WTC11 (cell line): ENCODE measurements at regions not wholly inside any gene's neighbourhood (a gene's known extent, or its start where the extent isn't known, plus 50 kb on each side); places are given as distances from the start of the nearest gene placed in this dataset.

ENCODE experiments used
- ATF2 ChIP-seq: sonication (generic); formaldehyde crosslinking; IDR thresholded peaks from 2 replicates; pipeline ENCODE4 v1.8.1; 2022; ENCODE audit warnings: low read depth, missing genetic modification reagents, borderline replicate concordance
- CREB1 ChIP-seq: sonication (generic); formaldehyde crosslinking; IDR thresholded peaks from 2 replicates; pipeline ENCODE4 v1.8.0; 2023; ENCODE audit warnings: mild to moderate bottlenecking, missing genetic modification reagents
- CTCF ChIP-seq: fragments of 200-600 bp; IDR thresholded peaks from 2 replicates; pipeline ENCODE4 v1.8.0; 2022; ENCODE audit warnings: antibody characterized with exemption
- MAX ChIP-seq: sonication (generic); formaldehyde crosslinking; IDR thresholded peaks from 2 replicates; pipeline ENCODE4 v1.8.0; 2022; ENCODE audit warnings: mild to moderate bottlenecking, missing genetic modification reagents
- TCF7 ChIP-seq: sonication (generic); formaldehyde crosslinking; IDR thresholded peaks from 2 replicates; pipeline ENCODE4 v1.8.0; 2022; ENCODE audit warnings: mild to moderate bottlenecking, low read depth, missing genetic modification reagents, moderate library complexity
- TEAD1 ChIP-seq: sonication (generic); formaldehyde crosslinking; IDR thresholded peaks from 2 replicates; pipeline ENCODE4 v1.8.0; 2022; ENCODE audit warnings: mild to moderate bottlenecking, missing genetic modification reagents
- TP53 ChIP-seq: sonication (generic); formaldehyde crosslinking; IDR thresholded peaks from 2 replicates; pipeline ENCODE4 v1.8.1; 2023; ENCODE audit warnings: mild to moderate bottlenecking, missing genetic modification reagents
- USF1 ChIP-seq: sonication (generic); formaldehyde crosslinking; IDR thresholded peaks from 2 replicates; pipeline ENCODE4 v1.8.0; 2022; ENCODE audit warnings: mild to moderate bottlenecking, missing genetic modification reagents

- TF ChIP-seq TCF7 (CRISPR knock-in tag) (no peak), MAX (no peak), USF1 (CRISPR knock-in tag) (no peak), TEAD1 (CRISPR knock-in tag) (no peak), CTCF (no peak), ATF2 (CRISPR knock-in tag) (no peak), TP53 (CRISPR knock-in tag) (no peak), CREB1 (CRISPR knock-in tag) (no peak)
Observed at GRCh38 chr3:159532577-159532976, 456.1 kb upstream of the IL12A start.
